ENCODE measurements at regions not wholly inside any gene's neighbourhood (a gene's known extent, or its start where the extent isn't known, plus 50 kb on each side); places are given as distances from the start of the nearest gene placed in this dataset.

DNA sequence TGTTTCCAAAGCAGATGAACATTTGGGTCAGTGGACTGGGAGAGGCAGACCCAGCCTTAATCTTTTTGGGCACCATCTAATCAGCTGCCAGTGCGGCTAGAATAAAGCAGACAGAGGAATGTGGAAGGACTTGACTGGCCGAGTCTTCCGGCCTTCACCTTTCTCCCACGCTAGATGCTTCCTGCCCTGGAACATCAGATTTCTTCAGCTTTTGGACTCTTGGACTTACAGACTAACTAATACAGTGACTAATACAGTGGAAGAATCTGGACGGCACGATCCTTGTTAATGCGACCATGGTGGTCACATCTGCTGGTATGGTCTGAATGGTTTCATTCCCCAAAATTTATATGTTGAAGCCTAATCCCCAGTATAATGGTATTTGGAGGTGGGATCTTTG, 122.6 kb upstream of the NXT1 start:
- TF ChIP-seq, protein P1, sequence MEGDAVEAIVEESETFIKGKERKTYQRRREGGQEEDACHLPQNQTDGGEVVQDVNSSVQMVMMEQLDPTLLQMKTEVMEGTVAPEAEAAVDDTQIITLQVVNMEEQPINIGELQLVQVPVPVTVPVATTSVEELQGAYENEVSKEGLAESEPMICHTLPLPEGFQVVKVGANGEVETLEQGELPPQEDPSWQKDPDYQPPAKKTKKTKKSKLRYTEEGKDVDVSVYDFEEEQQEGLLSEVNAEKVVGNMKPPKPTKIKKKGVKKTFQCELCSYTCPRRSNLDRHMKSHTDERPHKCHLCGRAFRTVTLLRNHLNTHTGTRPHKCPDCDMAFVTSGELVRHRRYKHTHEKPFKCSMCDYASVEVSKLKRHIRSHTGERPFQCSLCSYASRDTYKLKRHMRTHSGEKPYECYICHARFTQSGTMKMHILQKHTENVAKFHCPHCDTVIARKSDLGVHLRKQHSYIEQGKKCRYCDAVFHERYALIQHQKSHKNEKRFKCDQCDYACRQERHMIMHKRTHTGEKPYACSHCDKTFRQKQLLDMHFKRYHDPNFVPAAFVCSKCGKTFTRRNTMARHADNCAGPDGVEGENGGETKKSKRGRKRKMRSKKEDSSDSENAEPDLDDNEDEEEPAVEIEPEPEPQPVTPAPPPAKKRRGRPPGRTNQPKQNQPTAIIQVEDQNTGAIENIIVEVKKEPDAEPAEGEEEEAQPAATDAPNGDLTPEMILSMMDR (IDR thresholded peaks at IDR 0.05) = no peak
- no peak for TF ChIP-seq EP300 (IDR thresholded peaks at IDR 0.05)
